Neural progenitor cell (in vitro differentiated cells): ENCODE measurements at regions not wholly inside any gene's neighbourhood (a gene's known extent, or its start where the extent isn't known, plus 50 kb on each side); places are given as distances from the start of the nearest gene placed in this dataset.

ENCODE experiments used
- DNase-seq: peaks from one replicate; pipeline ENCODE4 v3.0.0-alpha.2; 2016; ENCODE audit warnings: low spot score
- H2AFZ ChIP-seq: fragments of 200-600 bp; sonication (generic); replicated peaks from 2 replicates; pipeline ENCODE4 v1.6.1; 2016; ENCODE audit warnings: antibody characterized with exemption
- H3F3A ChIP-seq: fragments of 200-600 bp; sonication (generic); 2 replicates; pipeline ENCODE4 v1.6.1; 2016; ENCODE audit warnings: antibody characterized with exemption, low read depth
- H3K27ac ChIP-seq: fragments of 200-600 bp; sonication (generic); 2 replicates; pipeline ENCODE4 v1.5.1; 2016; ENCODE audit warnings: mild to moderate bottlenecking
- H3K27me3 ChIP-seq: fragments of 200-600 bp; sonication (generic); 2 replicates; pipeline ENCODE4 v1.6.1; 2016; ENCODE audit warnings: mild to moderate bottlenecking, moderate library complexity
- H3K36me3 ChIP-seq: fragments of 200-600 bp; sonication (generic); 2 replicates; pipeline ENCODE4 v1.5.1; 2016
- H3K4me1 ChIP-seq: fragments of 200-600 bp; sonication (generic); 2 replicates; pipeline ENCODE4 v1.6.1; 2016; ENCODE audit warnings: mixed run types
- H3K4me2 ChIP-seq: fragments of 200-600 bp; sonication (generic); 2 replicates; pipeline ENCODE4 v1.6.1; 2016
- H3K4me3 ChIP-seq: fragments of 200-600 bp; sonication (generic); 2 replicates; pipeline ENCODE4 v1.5.1; 2016
- H3K79me2 ChIP-seq: fragments of 200-600 bp; sonication (generic); 2 replicates; pipeline ENCODE4 v1.6.1; 2016; ENCODE audit warnings: low read depth
- H3K9ac ChIP-seq: fragments of 200-600 bp; sonication (generic); 2 replicates; pipeline ENCODE4 v1.6.1; 2016
- H3K9me3 ChIP-seq: fragments of 200-600 bp; sonication (generic); 2 replicates; pipeline ENCODE4 v1.5.1; 2016; ENCODE audit warnings: low read depth
- H4K20me1 ChIP-seq: fragments of 200-600 bp; sonication (generic); 2 replicates; pipeline ENCODE4 v1.6.1; 2016; ENCODE audit warnings: low read depth
- H3K27ac Mint-ChIP-seq: 3 replicates; pipeline ENCODE4 v1.8.0; 2021; ENCODE audit warnings: mixed read lengths
- H3K27me3 Mint-ChIP-seq: 2 replicates; pipeline ENCODE4 v1.8.0; 2022; ENCODE audit warnings: low read depth, mild to moderate bottlenecking, inconsistent platforms, moderate library complexity, mixed read lengths; ENCODE audit not compliant: insufficient read depth
- H3K36me3 Mint-ChIP-seq: 3 replicates; pipeline ENCODE4 v1.8.0; 2021; ENCODE audit warnings: mixed read lengths
- H3K4me1 Mint-ChIP-seq: 3 replicates; pipeline ENCODE4 v1.8.0; 2021; ENCODE audit warnings: mixed read lengths
- H3K4me3 Mint-ChIP-seq: 3 replicates; pipeline ENCODE4 v1.8.0; 2021; ENCODE audit warnings: mild to moderate bottlenecking, moderate library complexity, mixed read lengths
- H3K9me3 Mint-ChIP-seq: 3 replicates; pipeline ENCODE4 v1.8.0; 2020; ENCODE audit warnings: mixed read lengths
- EZH2 ChIP-seq: fragments of 200-600 bp; sonication (generic); IDR thresholded peaks from 2 replicates; pipeline ENCODE4 v1.6.1; 2017; ENCODE audit warnings: antibody characterized with exemption, mild to moderate bottlenecking, moderate library complexity
- EZH2phosphoT487 ChIP-seq: fragments of 200-600 bp; sonication (generic); IDR thresholded peaks from 2 replicates; pipeline ENCODE4 v1.6.1; 2017; ENCODE audit warnings: antibody characterized with exemption
- TF ChIP-seq, protein P1 (sequence below): fragments of 200-600 bp; sonication (generic); IDR thresholded peaks from 2 replicates; pipeline ENCODE4 v1.5.1; 2017; ENCODE audit warnings: antibody characterized with exemption, mild to moderate bottlenecking

DNA sequence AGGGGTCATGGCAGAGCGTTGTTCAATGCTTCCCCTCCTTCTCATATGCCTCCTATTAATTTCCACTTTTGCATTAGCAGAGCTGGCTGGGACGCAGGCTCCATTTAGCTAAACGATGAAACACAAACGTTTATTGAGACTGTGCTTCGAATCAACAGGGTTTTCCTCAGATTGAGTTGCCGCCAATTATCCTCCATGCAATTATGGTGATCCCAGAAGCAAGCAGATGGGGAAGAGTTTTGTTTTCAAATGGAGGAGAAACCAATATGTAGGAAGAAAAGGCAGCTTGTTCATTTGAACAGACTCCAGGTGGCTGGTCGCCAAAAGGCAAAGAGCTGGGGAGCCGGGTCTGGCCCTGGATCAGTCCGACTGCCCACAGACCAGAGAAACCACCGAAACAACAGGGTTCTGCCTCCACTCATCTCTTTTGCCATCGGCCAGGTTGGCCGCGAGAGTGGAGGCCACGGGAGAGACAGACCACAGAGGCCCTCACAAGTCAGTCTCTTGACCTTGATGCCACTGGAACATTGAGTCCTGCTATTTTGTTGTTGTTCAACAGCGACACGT, 184.8 kb downstream of the GBA3 start:
- H3K4me3 ChIP-seq, result no peak overlapping the region
- peaks cover 10% of the 10 kb centered on the region for H3K4me1 ChIP-seq
- DNase-seq, result no peak
- no peaks in the 10 kb centered on the region for H3K27me3 ChIP-seq
- peaks cover 3% of the 10 kb centered on the region for H3K9me3 Mint-ChIP-seq
- H2AFZ ChIP-seq, result no peak overlapping the region
- H3K9me3 ChIP-seq, result no peaks in the 10 kb centered on the region
- no peaks in the 10 kb centered on the region for H3K79me2 ChIP-seq
- no peak overlapping the region for H3K27ac Mint-ChIP-seq
- no peaks in the 10 kb centered on the region for H3K36me3 Mint-ChIP-seq
- H3K27ac ChIP-seq, result no peak overlapping the region
- no peak overlapping the region for H3K4me3 Mint-ChIP-seq
- no peak overlapping the region for H3K4me2 ChIP-seq
- no peaks in the 10 kb centered on the region for H3K36me3 ChIP-seq
- H3F3A ChIP-seq, result peaks cover 4% of the 10 kb centered on the region
- H3K9ac ChIP-seq, result no peak overlapping the region
- peaks cover 9% of the 10 kb centered on the region for H3K4me1 Mint-ChIP-seq
- TF ChIP-seq, protein P1, sequence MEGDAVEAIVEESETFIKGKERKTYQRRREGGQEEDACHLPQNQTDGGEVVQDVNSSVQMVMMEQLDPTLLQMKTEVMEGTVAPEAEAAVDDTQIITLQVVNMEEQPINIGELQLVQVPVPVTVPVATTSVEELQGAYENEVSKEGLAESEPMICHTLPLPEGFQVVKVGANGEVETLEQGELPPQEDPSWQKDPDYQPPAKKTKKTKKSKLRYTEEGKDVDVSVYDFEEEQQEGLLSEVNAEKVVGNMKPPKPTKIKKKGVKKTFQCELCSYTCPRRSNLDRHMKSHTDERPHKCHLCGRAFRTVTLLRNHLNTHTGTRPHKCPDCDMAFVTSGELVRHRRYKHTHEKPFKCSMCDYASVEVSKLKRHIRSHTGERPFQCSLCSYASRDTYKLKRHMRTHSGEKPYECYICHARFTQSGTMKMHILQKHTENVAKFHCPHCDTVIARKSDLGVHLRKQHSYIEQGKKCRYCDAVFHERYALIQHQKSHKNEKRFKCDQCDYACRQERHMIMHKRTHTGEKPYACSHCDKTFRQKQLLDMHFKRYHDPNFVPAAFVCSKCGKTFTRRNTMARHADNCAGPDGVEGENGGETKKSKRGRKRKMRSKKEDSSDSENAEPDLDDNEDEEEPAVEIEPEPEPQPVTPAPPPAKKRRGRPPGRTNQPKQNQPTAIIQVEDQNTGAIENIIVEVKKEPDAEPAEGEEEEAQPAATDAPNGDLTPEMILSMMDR, result no peak
- TF ChIP-seq EZH2phosphoT487 (no peak), EZH2 (no peak)
- H3K27me3 Mint-ChIP-seq, result no peaks in the 10 kb centered on the region
- no peaks in the 10 kb centered on the region for H4K20me1 ChIP-seq

- Histone ChIP-seq H3K4me1 (peaks cover 6% of the 10 kb centered on the region), H3K27ac (no peak overlapping the region), H3K9ac (no peak overlapping the region), H2AFZ (no peak overlapping the region), H4K20me1 (no peaks in the 10 kb centered on the region), H3K27me3 (no peaks in the 10 kb centered on the region), H3K4me3 (no peak overlapping the region), H3K79me2 (no peaks in the 10 kb centered on the region), H3F3A (peaks cover 2% of the 10 kb centered on the region), H3K9me3 (no peaks in the 10 kb centered on the region), H3K36me3 (no peaks in the 10 kb centered on the region), H3K4me2 (no peak overlapping the region)
- peaks cover 5% of the 10 kb centered on the region for H3K4me1 Mint-ChIP-seq
- no peaks in the 10 kb centered on the region for H3K27me3 Mint-ChIP-seq
- H3K27ac Mint-ChIP-seq, result no peak overlapping the region
- DNase-seq, result no peak
- no peak overlapping the region for H3K4me3 Mint-ChIP-seq
- TF ChIP-seq EZH2 (no peak), EZH2phosphoT487 (no peak)
- TF ChIP-seq, protein P1, result no peak
- H3K9me3 Mint-ChIP-seq, result peaks cover 2% of the 10 kb centered on the region
- H3K36me3 Mint-ChIP-seq, result no peaks in the 10 kb centered on the region
Observed at GRCh38 chr4:22876270-22876669, 183.5 kb downstream of the GBA3 start.

DNA sequence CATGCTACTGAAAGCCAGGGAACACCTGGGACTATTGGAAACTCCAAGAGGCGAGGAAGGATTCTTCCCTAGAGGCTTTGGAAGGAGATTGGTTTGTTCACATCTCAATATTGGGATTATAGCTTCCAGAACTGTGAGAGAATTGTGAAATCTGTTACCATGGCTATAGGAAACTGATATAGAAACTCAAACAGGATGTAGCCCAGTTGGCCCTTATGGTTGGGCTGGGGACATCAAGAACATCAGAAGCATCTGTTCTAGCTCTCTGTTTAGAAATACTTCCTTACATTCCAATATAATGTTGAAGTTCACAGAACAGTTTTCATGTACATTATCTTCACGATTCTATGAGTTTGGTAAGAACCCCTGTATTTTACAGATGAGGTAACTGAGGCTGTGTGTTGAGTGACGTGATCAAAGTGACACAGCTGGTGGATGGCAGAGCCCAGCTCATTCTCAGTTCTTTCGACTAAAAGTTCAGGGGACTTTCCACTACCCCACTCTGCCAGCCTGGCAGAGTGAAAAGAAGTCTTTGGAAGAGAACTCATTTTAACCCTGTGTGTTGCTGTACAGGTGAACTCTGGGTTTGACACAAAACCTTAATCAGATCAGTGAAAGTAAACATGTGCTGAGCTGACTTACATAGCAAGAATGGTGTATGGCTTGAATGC, 183.0 kb downstream of the GBA3 start:
- no peak overlapping the region for H2AFZ ChIP-seq
- no peak overlapping the region for H3K27ac ChIP-seq
- H3K27me3 Mint-ChIP-seq, result no peaks in the 10 kb centered on the region
- H3K4me3 ChIP-seq, result no peak overlapping the region
- peaks cover 6% of the 10 kb centered on the region for H3K4me1 Mint-ChIP-seq
- H3K4me3 Mint-ChIP-seq, result no peak overlapping the region
- H3K9ac ChIP-seq, result no peak overlapping the region
- H3K9me3 Mint-ChIP-seq, result peaks cover 2% of the 10 kb centered on the region
- H3F3A ChIP-seq, result no peaks in the 10 kb centered on the region
- no peak for TF ChIP-seq EZH2phosphoT487
- no peak for TF ChIP-seq EZH2
- TF ChIP-seq, protein P1, result no peak
- no peaks in the 10 kb centered on the region for H3K27me3 ChIP-seq
- H3K79me2 ChIP-seq, result no peaks in the 10 kb centered on the region
- H3K36me3 ChIP-seq, result no peaks in the 10 kb centered on the region
- no peaks in the 10 kb centered on the region for H3K9me3 ChIP-seq
- H3K4me2 ChIP-seq, result no peak overlapping the region
- no peaks in the 10 kb centered on the region for H4K20me1 ChIP-seq
- no peak for DNase-seq
- H3K27ac Mint-ChIP-seq, result no peak overlapping the region
- peaks cover under 1% of the 10 kb centered on the region for H3K4me1 ChIP-seq
- no peaks in the 10 kb centered on the region for H3K36me3 Mint-ChIP-seq
